Ectodermal cell (in vitro differentiated cells): ENCODE measurements at regions not wholly inside any gene's neighbourhood (a gene's known extent, or its start where the extent isn't known, plus 50 kb on each side); places are given as distances from the start of the nearest gene placed in this dataset.

Experiments used
- H3K27ac ChIP-seq: 2 replicates; pipeline ENCODE4 v1.7.0; 2013; ENCODE audit warnings: mild to moderate bottlenecking, low read depth, low read length; ENCODE audit not compliant: insufficient read depth, poor library complexity, severe bottlenecking
- H3K27me3 ChIP-seq: 2 replicates; pipeline ENCODE4 v1.7.0; 2013; ENCODE audit warnings: mild to moderate bottlenecking, low read length; ENCODE audit not compliant: insufficient read depth, control insufficient read depth, poor library complexity, severe bottlenecking
- H3K36me3 ChIP-seq: one replicate; pipeline ENCODE4 v1.7.0; 2013; ENCODE audit warnings: low read length; ENCODE audit not compliant: control insufficient read depth, insufficient read depth
- H3K4me1 ChIP-seq: one replicate; pipeline ENCODE4 v1.7.0; 2013; ENCODE audit warnings: low read length; ENCODE audit not compliant: control insufficient read depth, insufficient read depth
- H3K4me3 ChIP-seq: 2 replicates; pipeline ENCODE4 v1.7.0; 2013; ENCODE audit warnings: low read depth, low read length, control low read depth; ENCODE audit not compliant: insufficient read depth
- H3K9me3 ChIP-seq: 2 replicates; pipeline ENCODE4 v1.7.0; 2013; ENCODE audit warnings: mild to moderate bottlenecking, low read length, moderate library complexity; ENCODE audit not compliant: control insufficient read depth
- WGBS, 2 experiments: methylation state at CpG; one replicate each; pipeline ENCODE4 v1.1.7; 2013; ENCODE audit warnings: missing lambda C conversion rate in 2 of 2; 5-methylcytosine and 5-hydroxymethylcytosine counted together

DNA sequence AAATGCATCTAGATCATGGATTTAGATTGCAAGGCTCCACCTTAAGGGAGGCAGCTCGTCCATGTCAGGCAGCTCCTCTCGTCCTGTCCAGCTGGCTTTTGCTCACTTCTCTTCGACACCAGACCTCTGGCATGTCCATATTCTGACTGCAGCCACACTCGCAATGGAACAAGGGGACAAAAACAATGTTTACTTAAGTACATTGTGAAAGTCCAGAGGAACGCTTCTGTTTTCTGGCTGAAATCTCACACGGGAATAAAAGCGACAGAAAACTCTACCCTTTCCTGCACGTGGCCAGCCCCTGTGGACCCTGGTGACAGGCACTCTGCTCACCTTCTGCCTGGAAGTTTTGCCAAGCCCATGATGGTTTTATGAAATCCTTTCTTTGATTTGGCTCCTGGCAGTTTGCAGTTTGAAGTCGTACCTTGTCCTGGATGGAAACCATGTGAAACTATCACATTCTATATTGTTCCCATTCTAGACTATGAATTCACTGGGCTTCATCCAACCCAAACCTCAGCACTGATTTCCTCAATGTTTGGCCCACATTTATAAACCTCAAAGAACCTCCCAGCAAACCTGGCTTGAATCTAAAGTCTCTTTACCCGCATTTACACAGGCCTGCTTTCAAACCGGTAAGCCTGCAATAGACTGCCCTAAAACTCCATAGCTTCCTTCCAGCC lies 134.3 kb upstream of the PIEZO2 start:
- Histone ChIP-seq H3K27ac (no peak overlapping the region), H3K4me3 (no peak overlapping the region), H3K27me3 (no peaks in the 10 kb centered on the region), H3K9me3 (no peaks in the 10 kb centered on the region), H3K36me3 (no peaks in the 10 kb centered on the region), H3K4me1 (no peaks in the 10 kb centered on the region)
- WGBS, 2 experiments, result 95 to 96% methylated on average over 11 of the region's 11 CpGs

DNA sequence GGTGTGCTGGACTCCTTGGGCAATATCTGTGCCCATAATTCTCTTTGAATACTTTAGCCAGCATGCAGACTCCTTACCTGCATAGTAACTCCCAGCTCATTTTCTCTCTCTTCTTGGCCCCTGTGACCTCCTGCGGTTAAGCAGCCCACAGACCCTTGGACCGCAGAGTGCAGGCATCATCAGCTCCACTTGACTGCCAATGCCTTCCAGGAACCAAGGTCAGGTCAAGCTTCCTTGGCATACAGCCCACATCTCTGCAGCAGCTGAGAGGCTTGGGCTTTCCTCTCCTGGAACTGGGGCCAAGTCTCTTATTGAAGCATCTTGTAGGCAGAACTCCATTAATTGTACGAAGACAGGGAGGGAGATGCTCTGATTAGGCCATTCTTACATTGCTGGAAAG lies 130.1 kb upstream of the PIEZO2 start:
- Histone ChIP-seq H3K27ac (no peak overlapping the region), H3K9me3 (no peaks in the 10 kb centered on the region), H3K4me3 (no peak overlapping the region), H3K27me3 (no peaks in the 10 kb centered on the region), H3K4me1 (no peaks in the 10 kb centered on the region), H3K36me3 (no peaks in the 10 kb centered on the region)
- WGBS, 2 experiments, result 95 to 96% methylated on average over 3 of the region's 3 CpGs

DNA sequence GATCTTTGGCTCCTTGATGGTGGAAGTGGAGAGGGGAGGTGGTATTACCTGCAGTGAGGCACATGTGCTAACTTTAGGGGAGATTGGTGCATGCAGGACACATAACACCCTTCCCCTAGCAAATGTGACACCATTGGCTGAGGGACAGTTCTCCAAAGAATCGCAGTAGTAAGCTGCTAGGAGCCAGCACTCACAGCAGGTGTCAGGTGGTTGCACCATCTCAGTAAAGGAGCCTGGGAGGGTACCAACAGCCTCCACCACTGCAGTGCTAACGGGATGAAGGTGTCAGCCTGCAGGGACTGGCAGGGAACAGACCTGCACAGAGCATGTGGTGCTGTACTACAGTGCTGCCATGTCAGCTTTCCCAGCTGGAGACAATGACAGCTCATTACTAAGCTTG lies 127.3 kb upstream of the PIEZO2 start:
- no peaks in the 10 kb centered on the region for H3K27me3 ChIP-seq
- WGBS, 2 experiments, result 82 to 85% methylated on average over 2 of the region's 2 CpGs
- H3K36me3 ChIP-seq, result no peaks in the 10 kb centered on the region
- no peaks in the 10 kb centered on the region for H3K9me3 ChIP-seq
- H3K4me3 ChIP-seq, result no peak overlapping the region
- no peak overlapping the region for H3K27ac ChIP-seq
- H3K4me1 ChIP-seq, result no peaks in the 10 kb centered on the region

DNA sequence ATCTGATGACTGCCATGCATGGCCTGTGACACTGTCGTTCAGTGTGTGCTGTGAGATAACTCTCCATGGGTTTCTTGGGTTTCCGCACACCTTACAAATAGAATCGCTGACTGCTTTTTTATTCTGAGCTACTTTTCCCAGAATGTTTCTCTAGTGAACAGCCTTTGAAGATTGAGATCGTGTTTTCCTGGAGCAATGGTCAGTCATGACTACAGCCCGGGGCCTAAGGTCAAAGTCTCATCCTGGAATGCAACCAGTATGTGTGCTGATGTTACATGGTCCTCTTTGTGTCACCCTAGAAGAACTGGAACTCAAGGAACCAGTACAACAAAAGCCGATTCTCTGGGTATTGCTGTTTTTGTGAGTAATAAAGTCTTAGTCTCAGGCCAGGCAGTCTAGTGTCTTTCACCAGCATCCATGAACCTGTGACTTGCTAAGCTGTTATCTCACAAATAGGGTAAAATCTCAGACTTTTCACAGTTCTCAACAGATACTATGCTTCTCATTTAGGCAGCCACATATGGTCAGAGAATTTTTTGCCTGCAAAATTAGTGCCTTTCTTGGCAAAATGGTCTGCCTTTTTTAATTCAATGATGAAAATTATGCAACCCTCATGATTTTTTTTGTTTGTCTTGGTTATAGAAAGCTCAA lies 124.9 kb upstream of the PIEZO2 start:
- Histone ChIP-seq H3K36me3 (no peaks in the 10 kb centered on the region), H3K9me3 (no peaks in the 10 kb centered on the region), H3K27ac (no peak overlapping the region), H3K4me3 (no peak overlapping the region), H3K4me1 (no peaks in the 10 kb centered on the region), H3K27me3 (no peaks in the 10 kb centered on the region)
- 96 to 97% methylated on average over 6 of the region's 6 CpGs for WGBS, 2 experiments

DNA sequence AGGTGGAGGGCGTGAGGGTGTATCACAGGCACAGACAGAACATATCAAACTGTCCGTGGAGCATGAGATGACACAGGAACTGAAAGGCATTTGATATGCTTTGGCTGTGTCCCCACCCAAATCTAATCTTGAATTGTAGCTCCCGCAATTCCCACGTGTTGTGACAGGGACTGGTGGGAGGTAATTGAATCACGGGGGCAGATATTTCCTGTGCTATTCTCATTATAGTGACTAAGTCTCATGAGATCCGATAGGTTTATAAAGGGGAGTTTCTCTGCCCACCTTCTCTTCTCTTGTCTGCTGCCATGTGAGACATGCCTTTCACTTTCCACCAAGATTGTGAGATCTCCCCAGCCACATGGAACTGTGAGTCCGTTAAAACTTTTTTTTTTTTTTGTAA lies 123.1 kb upstream of the PIEZO2 start:
- 92 to 93% methylated on average over 7 of the region's 7 CpGs for WGBS, 2 experiments
- Histone ChIP-seq H3K27me3 (no peaks in the 10 kb centered on the region), H3K4me1 (no peaks in the 10 kb centered on the region), H3K36me3 (no peaks in the 10 kb centered on the region), H3K4me3 (no peak overlapping the region), H3K27ac (no peak overlapping the region), H3K9me3 (no peaks in the 10 kb centered on the region)

DNA sequence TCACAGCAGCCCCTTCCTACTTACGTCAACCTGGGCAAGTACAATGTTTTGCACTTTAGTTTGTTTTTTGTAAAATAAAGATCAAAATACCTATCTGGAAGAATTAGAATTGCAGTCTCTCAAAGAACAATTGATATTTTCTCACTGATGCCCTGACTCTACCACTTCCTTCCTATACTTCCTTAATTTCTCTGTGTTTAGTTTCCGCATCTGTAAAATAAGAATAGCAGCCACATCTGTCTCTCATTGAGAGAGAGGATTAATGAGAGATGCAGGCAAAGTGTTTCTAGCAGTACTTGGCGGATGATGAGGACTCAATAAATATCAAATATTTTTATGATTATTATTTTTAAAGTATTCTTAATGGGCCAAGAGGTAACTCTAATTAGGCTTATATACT lies 122.6 kb upstream of the PIEZO2 start:
- H3K4me1 ChIP-seq, result no peaks in the 10 kb centered on the region
- H3K27ac ChIP-seq, result no peak overlapping the region
- H3K27me3 ChIP-seq, result no peaks in the 10 kb centered on the region
- no peaks in the 10 kb centered on the region for H3K9me3 ChIP-seq
- 87 to 90% methylated on average over 2 of the region's 3 CpGs for WGBS, 2 experiments
- H3K36me3 ChIP-seq, result no peaks in the 10 kb centered on the region
- no peak overlapping the region for H3K4me3 ChIP-seq

DNA sequence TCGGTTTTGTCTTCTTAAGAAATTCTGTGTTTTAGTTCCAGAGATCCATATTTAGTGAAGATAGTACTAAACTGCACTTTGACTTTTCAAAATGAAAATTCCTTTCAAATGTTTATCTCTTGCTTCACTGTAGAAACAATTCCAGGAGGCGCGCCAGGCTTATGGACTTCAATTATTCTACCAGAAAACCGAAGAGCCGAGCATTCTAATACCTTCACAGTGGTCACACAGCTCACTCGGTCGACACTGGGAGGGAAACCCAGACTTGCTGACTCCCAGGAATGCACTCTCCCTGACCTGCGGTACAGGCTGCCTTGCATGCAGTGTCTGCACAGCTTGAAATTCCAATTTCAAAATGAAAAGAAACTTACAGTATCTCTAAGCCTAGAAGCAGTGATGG lies 119.9 kb upstream of the PIEZO2 start:
- Histone ChIP-seq H3K27me3 (no peaks in the 10 kb centered on the region), H3K36me3 (no peaks in the 10 kb centered on the region), H3K27ac (peak overlapping the region; percentile 48), H3K4me1 (no peaks in the 10 kb centered on the region), H3K9me3 (no peaks in the 10 kb centered on the region), H3K4me3 (no peak overlapping the region)
- 79 to 84% methylated on average over 7 to 8 of the region's 8 CpGs for WGBS, 2 experiments

DNA sequence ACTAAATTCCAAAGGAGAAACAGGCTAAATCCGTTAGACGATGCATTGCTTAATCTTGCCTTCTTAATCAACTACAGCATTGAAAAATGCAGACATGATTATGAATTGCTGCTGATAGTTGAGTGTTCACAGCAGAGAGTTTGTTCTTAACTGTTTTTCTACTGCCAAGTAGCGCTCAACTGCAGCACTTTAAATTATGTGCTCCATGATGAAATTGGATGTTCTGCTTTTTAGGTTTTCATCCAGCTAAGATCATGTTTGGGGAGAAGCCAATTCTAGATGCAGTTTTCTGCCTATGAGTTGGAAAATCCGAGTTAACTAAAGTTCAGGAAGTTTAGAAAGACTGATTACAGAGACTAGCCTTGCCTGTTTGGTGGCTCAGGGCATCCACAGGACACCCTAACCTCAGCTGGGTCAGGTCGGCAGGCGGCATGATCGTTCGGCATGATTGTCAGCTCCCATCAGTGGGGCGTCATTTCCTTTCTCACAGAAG lies 119.4 kb upstream of the PIEZO2 start:
- 86 to 89% methylated on average over 8 to 9 of the region's 9 CpGs for WGBS, 2 experiments
- H3K4me3 ChIP-seq, result no peak overlapping the region

DNA sequence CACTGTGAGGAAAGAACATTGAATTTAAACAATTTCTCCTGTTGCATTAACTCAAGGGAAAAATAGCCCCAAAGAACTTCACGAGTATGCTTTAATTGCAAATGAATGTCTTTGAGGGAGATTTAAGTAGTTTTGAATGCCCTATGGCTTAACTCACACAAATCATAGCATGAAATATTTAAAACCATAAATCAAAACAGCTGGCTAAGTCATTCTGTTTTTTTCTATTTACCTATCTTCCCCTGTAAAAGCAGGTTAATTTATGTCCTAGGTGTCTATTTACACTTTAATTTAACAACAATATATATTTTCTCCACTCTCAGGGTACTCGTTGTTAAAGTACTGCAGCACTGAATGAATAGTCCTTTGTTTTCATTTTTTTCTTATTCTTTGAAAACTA lies 118.8 kb upstream of the PIEZO2 start:
- no peaks in the 10 kb centered on the region for H3K36me3 ChIP-seq
- H3K27ac ChIP-seq, result no peak overlapping the region
- H3K27me3 ChIP-seq, result no peaks in the 10 kb centered on the region
- no CpG with 5 or more reads among the region's 2 CpGs for WGBS, 2 experiments
- no peaks in the 10 kb centered on the region for H3K4me1 ChIP-seq
- H3K9me3 ChIP-seq, result no peaks in the 10 kb centered on the region
- H3K4me3 ChIP-seq, result no peak overlapping the region

More for the DNA sequence above, 119.4 kb upstream of the PIEZO2 start:
- Histone ChIP-seq H3K9me3 (no peaks in the 10 kb centered on the region), H3K27me3 (no peaks in the 10 kb centered on the region), H3K4me1 (no peaks in the 10 kb centered on the region), H3K36me3 (no peaks in the 10 kb centered on the region), H3K27ac (no peak overlapping the region)

DNA sequence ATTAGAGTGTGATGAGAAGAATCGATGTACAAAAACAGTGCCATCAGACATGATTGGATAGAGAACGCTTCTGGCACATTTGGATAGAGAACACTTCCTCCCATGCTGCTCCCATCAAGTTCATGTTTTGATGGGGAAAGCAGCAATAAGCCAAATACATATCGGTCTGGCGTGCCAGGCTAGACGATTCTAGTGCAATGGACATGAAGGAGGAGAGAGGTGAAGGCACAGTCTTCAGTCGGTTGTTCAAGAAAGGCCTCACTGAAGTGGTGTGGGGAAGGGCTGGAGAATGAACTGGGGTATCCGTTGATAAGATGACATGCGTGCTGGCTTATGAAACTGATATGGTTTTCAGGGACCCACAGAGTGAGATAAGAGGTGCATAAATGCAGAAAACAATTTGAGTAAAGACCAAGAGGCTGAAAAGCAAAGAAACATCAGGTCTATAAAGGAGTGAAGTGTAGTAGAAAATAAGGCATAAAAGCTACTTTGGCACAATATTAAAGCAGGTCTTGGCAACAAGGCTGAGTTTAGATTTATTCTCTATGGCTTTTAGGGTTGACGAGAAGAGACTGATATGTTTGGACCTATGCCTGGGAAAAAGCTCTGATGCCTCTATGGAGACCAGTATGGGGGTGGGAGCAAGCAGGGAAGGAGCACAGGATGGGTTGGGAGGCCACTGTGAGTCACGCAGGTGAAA lies 117.6 kb upstream of the PIEZO2 start:
- H3K4me1 ChIP-seq, result peaks cover 4% of the 10 kb centered on the region
- H3K4me3 ChIP-seq, result no peak overlapping the region
- H3K9me3 ChIP-seq, result no peaks in the 10 kb centered on the region
- H3K27ac ChIP-seq, result no peak overlapping the region
- H3K27me3 ChIP-seq, result no peaks in the 10 kb centered on the region
- 95 to 96% methylated on average over 10 of the region's 10 CpGs for WGBS, 2 experiments
- no peaks in the 10 kb centered on the region for H3K36me3 ChIP-seq
